ENCODE measurements at regions not wholly inside any gene's neighbourhood (a gene's known extent, or its start where the extent isn't known, plus 50 kb on each side); places are given as distances from the start of the nearest gene placed in this dataset.
"Not testable (repeated sequence)": the region's sequence is repeated elsewhere in the genome, so short reads cannot be mapped to it uniquely, and the experiment has no call there.

DNA sequence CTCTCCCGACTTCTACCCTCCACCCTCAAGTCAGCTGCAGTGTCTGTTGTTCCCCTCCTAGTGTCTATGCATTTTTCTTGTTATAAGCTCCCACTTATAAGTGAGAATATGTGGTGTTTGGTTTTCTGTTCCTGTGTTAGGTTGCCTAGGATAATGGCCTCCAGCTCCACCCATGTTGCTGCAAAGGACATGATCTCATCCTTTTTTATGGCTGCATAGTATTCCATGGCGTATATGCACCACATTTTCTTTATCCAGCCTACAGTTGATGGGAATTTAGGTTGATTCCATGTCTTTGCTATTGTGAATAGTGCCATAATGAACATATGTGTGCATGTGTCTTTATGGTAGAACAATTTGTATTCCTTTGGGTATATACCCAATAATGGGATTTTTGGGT lies 80.7 kb downstream of the SPTSSA start:
- DNase-seq = not testable (repeated sequence)

DNA sequence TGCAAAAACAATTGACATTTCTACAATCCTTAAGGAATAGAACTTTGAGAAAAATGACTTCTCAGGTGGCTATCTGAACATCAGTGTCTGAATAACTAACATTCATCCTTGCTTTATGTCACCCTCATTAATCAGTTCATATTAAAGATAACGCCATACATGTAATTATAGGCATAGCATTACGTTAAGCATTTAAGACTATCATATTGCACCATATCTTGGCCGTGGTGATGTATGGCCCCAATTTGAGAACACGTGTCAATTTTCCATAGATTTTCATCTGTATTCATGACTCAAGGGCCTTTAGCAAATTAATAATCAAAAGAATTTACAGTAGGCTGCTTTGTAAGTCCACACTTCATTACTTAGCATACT lies 81.6 kb downstream of the SPTSSA start:
- no peak for DNase-seq

DNA sequence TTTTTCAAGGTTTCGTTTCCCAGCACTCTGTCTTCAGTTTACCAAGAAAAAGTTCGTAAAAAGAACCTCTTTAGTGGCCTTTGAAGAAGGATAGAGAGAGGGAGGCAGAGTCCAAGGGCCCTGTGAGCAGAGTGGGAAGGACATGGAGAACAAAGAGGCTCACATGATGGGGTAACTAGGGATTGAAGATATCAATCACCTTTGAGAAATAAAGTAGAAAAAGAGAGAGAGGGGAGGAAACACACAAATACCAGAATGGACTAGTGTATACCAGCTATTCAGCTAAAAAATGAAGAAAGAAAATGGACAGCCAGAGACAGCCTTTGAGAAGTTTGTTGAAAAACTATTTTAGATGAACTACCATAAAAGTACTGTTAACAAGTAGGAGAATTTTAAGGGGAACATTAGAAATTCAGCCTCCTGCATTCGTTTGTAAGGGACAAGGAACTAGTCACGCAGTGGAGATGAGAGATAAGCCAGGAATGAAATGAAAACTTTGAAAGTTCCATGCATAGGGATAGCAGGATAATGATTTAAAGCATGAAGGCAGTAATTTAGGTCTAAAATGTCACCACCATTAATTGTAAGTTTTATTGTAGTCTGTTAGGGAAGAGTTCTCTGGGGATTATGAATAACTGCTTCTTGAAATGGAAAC lies 82.1 kb downstream of the SPTSSA start:
- no peak for DNase-seq

DNA sequence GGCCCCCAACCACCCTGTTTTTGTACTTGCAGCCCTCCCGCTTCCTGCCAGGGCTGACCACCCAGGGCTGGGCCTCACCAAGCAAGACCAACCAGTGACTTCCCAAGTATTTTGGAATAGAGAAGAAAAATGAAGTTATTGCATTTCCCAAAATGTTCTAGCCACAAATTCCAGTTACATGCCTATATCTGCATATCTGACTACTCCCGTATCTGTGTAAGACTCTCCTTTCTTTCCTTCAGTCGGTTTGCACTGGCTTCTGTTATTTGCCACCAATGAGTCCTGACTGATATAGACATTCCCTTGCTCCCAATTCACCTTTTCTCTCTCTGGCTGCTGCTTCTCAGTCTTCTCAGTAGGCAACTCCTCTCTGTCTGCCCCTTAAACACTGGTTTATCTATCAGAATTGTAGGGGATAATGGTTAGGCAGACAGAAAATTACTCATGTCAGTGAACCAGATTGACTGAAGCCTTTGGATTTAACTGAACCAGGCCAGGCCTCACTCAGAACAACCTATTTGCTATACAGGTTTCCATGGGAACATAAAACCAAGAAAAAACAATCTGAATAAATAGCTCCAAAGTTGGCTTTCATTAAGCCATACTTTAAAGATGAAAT lies 85.3 kb downstream of the SPTSSA start:
- no peak for DNase-seq

DNA sequence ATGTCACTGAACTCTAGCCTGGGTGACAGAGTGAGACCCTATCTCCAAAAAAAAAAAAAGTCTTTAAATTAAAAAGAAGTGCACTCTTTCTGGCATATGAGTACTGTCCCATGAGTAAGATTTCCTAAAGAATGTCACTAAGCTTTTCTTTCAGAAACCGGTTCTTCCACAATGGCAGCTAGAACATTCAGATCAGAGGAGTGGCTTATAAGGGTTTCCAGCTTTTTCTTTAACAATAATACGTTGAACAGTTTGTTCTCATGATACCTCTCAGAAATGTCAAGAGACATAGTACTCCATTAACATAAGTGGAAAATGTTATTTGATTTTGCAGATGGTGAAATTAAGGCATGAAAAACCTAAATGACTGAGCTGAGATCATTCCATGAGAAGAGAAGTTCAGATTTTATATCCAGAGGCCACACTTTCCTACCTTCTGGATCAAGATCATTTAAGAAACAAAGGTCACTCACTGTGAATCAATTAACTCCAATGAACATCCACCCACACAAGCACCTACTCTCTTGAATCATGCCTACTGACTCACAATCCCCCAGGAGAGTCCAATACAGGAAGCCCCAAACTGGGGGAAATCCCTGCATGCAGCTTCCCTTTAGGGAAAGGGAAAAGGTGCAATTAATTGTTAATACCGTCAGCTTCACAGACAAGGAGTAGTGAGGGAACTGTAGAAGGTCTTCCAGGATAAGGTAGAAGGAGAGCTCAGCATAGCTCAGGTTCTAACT lies 86.9 kb downstream of the SPTSSA start:
- no peak for DNase-seq

DNA sequence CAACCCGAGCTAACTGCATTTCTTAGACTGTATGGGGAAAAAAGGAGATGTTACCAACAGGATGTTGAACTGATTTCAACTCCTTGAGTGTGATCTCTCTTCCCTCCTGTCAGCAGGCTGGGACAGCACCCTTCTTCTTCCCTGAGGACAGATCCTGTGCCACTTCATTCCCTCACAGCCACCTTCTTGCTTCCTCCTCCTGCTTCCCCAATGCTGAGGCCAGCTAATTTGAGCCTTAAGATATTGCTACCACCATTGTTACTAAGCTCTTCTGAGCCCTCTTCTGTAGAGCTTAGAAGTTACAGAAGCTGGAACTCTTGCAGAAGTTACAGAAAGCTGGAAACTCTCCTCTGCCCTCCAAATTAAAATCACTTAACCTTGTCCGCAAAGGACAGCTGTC lies 88.8 kb downstream of the SPTSSA start:
- no peak for DNase-seq

DNA sequence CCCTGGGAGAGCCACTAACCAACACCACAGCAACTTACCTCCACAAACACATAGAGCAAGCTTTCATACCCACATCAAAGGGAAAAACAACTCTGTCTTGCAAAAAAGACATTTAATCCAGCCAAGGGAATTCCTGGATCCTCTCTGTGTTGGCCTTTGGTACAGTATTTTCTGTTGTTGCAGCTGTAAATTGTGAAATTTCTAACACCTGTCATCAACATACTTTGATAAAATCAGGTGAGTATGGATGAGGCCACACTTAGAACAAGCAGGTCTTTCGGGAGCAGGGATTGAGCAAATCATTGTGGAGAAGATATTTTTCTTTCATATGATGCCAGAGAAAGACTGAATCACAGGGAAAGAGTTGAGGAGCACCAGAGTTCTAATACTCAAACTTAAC lies 89.3 kb downstream of the SPTSSA start:
- DNase-seq = no peak

DNA sequence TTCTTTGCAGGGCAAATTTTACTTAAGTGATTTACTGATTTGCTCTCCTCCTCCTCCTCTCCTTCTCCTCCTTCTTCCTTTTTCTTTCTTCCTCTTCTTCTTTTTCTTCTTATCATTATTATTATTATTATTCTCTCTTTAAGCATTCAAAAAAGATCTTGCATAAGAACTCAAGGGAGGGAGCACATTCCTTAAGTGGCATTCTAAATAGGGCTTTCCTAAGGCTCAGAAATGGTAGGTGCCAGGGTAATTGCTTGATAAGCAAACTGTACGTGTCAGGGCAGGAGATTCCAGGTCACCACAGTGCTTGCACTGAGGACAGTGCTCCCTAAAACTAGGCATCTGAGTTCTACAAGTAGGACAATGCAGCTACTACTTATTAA lies 92.4 kb downstream of the SPTSSA start:
- DNase-seq = no peak

DNA sequence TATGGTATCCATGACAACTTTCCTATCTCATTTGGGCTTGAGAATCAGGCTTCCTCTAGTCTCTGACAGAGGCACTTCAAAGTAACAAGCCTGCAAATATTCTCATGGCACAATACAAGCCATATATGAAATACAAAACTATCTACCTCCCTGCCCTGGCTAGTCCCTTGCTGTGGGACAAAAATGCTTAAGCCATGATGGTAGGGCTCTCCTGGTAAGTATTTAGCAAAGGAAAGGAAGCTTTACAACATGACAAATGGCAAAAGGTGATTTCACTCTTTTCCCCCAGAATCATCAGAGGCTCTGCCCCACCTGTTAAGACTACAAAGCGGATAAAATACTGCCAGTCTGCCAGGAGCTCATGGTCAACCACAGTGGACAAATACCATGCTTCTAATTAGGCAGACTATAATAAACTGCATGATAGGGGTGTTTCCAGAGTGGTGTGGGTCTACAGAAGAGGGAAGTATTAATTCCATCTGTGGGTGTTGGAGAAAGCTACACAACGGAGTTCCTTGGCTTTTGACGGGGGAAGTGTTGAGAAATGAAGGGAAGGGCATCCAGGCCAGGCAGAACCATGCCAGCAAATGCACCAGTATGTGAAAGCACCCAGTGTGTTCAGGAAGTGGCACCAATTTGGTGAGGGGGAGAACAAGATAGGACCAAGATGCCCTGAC lies 92.9 kb downstream of the SPTSSA start:
- no peak for DNase-seq

DNA sequence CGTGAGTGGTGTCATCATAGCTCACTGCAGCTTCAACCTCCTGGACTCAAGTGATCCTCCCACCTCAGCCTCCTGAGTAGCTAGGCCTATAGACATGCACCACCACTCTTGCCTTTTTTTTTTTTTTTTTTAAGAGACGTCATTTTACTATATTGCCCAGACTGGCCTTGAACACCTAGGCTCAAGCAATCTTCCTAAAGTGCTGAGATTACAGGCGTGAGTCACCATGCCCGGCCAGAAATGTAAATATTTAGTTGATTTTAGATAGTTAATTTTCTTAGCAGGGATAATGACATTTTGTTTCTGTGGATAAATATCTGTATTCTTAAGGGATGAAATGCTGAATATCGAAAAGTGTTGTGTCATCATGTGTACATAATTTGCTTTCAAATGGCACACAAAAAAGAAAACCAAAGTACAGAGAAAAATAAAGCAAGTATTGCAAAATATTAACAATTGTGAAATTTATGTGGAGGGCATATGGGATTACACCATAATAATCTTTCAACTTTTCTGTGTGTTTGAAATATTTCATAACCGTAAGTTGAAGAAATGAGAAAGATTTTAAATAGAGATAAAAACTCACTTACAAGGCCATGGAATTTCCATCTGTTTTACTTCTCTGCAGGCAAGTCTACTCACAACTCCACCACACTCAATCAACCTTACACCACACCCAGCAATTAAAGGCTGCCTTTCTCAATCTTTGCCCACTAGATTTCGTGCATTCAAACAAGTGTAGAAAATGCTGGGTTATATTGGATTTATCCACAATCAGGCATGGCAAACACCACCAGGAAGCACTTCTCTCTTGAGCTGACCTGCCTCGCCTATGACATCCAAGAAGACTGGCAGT lies 93.7 kb downstream of the SPTSSA start:
- peak; percentile 27 for DNase-seq

DNA sequence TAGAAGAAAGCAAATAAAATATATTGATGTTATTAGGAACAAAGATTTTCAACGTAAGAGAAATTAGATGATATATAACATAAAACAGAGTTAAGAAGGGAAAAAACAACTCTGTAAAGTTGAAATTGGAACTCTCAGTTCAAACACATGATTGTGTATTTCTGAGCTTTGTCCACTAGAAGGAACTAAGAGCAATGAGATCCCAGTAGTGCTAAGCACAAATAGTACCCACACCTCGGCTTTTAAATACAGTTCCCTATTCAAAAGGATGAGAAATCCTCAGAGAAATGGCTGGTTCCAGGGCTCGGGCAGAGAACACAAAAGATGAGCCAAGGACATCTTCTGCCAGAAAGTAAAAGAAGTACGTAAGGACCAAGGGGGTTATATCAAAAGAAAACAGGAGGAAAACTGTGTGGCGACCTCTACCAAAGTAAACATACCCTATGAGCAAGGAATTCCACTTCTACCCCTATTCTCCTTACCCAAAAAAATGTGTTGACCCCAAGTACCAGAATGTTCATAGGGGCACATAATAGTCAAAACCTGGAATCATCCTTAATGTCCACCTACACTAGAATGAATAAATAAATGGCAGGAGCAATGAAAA lies 96.6 kb downstream of the SPTSSA start:
- no peak for DNase-seq

DNA sequence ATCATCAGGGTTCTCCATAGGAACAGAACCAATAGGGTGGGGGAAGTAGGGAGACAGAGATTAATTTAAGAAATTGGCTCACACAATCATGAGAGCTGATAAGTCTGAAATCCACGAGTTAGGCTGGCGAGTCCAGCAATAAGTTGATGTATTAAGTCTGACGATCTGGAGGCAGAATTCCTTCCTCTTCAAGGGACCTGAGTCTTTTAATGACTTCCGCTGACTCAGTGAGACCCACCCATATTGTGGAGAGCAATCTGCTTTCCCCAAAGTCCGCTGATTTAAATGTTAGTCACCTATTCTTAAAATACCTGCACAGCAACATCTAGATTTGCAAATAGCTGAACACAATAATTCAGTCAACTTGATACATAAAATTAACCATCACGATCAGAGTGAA lies 97.8 kb downstream of the SPTSSA start:
- DNase-seq = no peak

DNA sequence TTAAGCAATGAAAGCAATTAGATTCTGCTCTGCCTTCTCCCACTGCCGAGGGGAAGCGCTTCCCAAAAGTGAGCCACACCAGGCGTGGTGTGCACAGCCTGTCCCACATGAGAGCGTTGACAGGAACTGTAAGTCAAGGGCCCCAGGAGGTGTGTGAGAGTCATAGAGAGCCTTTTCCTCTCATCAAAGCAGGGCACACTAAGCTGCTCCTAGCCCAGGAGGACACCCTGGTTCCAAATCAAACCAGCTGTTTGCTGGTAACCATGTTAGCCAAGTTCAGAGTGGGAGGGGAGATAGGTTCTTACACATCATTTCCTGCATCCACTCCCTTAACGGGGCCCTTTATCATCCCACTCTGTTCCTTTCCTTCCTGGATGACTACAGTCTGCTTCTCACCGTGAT lies 98.3 kb downstream of the SPTSSA start:
- DNase-seq = no peak

DNA sequence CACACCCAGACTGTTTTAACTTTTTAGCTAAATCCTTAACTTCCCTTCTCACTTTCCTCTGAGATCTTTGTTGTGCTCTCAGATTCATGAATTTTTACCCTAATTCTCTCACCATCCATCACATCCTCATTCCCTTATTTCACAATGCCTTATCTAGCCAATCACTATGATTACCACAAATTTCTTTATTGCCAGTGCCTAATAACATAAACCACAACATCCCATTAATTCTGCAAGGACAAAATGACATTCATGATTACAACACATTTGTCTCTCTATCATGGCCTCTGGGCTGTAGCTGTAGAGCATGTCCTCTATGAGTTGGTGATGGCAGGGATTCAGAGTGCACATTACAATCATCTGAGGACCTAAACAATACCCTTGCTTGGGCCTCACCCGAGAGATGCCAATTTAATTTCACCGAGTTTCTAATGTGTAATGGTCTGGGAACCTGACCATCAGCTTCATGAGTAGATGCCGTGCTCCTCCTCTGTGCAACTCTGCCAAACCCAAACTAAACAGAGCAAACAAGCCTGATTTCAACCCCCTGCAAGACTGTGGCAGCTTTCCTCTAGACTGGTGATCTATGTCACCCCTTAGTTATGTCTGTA lies 99.3 kb downstream of the SPTSSA start:
- no peak for DNase-seq

DNA sequence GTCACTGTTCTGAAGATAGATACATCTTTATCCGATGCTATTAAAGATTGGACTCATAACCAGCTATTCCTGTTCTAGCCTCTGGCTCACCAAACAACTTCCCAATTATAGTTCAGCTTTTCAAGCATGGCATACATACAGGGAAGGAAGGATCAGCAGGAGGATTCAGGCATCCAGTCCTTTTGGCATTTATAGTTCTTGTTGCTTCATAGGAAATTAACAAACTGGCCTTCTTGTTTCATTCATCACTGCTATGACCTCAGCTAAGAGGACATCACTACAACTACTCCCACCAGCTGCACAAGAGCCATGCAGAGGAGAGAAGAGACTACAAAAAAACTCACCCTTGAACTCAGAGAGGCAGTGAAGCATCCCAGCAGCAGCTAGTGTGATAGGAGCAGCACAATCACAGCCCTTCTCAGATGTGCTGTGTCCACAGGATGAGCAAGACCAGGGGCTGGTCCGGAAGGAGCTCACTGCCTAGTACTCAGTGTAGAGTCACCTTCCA lies 100.5 kb downstream of the SPTSSA start:
- DNase-seq = no peak

DNA sequence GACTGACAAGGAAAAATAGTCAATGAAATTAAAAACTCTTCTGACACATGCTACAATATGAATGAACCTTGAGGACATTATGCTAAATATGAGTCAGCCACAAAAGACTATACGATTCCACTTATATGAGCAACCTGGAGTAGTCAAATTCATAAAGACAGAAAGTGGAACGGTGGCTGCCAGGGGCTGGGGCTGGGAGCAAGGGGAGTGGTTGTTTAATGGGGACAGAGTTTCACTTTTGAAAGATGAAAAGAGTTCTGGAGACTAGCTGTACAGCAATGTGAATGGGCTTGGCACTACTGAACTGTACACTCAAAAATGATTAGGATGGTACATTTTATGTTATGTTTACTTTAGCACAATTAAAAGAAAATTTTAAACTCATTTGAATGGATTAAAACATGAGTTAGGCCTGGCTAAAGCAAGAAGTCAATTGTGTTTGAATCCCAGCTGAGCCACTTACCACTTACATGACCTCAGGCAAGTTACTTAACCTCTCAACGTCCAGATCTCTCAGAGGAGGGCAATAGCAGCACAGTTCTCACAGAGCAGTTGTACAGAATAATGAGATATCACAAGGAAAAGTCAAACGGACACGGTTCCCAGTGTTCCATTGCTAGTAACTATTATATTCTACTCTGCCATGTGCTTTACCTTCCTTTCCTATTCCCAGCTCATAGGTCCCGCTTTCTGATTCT lies 102.5 kb downstream of the SPTSSA start:
- DNase-seq = no peak

DNA sequence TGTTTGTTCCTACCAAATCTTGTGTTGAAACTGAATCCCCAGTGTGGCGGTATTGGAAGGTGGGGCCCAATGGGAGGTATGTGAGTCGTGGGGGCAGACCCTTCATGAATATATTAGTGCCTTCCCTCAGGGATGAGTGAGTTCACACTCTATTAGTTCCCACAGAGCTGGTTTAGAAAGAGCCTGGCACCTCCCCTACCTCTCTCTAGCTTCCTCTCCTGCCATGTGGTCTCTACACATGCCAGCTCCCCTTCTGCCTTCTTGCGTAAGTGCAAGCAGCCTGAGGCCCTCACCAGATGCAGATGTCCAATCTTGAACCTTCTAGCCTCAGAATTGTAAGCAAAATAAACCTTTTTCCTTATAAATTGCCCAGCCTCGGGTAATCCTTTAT lies 105.8 kb downstream of the SPTSSA start:
- DNase-seq = no peak

DNA sequence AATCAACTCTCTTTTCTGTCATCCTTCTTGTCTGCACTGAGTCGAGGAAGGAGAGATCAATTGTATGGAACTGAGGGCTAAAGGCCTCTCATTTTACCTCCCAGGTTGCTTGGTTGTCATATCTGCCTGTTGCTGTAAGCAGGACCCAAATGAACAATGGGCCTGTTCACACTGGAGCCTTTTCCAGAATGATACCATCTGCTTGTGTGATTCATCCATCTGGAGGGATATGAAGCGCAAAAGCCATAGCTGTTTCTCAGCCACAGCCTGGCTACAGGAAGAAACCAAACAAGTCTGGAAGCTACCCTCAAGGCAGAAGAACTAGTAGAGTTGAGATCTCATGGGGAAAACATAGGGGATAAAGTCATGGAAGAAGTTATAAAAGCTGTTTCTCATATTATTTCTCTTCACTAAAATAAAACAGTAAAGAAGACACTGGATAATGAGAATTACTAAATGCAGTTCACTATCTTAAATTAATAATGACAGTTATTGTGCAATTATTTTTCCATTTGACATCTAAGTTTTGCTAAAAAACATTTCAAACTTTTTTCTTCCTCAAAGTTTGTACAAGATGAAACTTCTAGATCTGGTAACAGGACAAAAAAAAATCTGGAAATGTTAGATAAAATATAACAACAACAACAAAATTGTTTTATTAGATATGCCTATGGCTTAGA lies 106.3 kb downstream of the SPTSSA start:
- DNase-seq = no peak

DNA sequence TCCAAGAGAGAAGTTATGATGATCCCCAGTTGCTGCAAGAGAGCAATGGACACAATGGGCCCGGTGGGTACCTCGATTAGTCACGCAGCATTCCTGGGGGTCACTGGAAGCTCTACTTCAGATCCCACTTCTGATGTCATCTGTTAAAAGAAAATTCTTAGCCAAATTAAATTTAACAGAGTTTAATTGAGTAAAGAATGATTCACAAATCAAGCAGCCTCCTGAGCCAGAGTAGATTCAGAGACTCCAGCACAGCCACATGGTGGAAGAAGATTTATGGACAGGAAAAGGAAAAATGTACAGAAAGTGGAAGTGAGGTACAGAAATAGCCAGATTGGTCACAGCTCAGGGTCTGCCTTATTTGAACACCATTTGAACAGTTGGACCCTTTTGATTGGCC lies 107.5 kb downstream of the SPTSSA start:
- no peak for DNase-seq

DNA sequence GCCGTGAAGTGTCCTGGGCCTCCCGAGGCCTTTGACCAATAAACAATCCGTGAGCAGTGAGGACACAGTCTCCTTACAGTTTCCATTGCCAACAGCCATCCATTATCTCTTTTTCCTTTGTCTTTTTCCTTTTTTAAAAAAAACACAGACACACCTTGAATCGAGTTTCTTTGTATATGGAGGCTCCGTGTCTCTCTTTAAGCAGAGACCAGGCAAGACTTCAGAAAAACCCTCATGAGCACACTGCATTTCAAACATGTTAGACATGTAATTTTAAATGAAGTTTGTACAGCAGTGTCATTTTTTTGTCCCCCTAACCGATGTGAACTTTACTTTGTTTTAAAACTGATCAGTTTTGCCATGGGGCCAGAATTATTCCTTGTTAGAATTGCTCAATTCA lies 111.1 kb downstream of the SPTSSA start:
- no peak for DNase-seq

DNA sequence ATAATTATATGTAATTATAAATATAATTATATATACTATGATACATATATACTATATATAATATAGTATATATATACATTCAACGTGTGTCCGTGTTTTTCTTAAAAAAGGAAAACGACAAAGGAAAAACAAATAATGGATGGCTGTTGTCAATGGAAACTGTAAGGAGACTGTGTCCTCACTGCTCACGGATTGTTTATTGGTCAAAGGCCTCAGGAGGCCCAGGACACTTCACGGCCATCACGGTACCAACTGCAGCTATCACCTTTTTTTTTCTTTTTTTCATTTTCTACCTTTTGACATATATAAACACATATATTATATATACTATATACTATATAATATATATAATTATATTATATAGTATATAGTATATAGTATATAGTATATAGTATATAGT lies 113.4 kb downstream of the SPTSSA start:
- no peak for DNase-seq
